A549 (cell line): ENCODE measurements at regions not wholly inside any gene's neighbourhood (a gene's known extent, or its start where the extent isn't known, plus 50 kb on each side); places are given as distances from the start of the nearest gene placed in this dataset.

Experiments
- ATAC-seq, 2 experiments: fragments of 200-7000 bp in 1 of 2; fragments of >200 bp in 1 of 2; cut with Nextera tagmentation in 1 of 2; cut with Tn5 transposase in 1 of 2; 3 replicates each; pipeline versions ENCODE4 v1.8.0 to v1.9.1; 2018 to 2020; ENCODE audit warnings: mild to moderate bottlenecking in 1 of 2, moderate library complexity in 1 of 2
- CTCF ChIA-PET: fragments of 300-600 bp; sonication (Branson Sonifier 250); formaldehyde crosslinking; extraction: SDS; loops from one replicate; lab custom pipeline; 2021; ENCODE audit warnings: antibody characterized with exemption, inconsistent platforms; lab: Yijun Ruan, JAX
- POLR2A ChIA-PET: fragments of 350-600 bp; formaldehyde crosslinking; extraction: SDS; loops from one replicate; lab custom pipeline; 2021; ENCODE audit warnings: antibody characterized with exemption, inconsistent platforms; lab: Yijun Ruan, JAX
- DNase-seq, 2 experiments: peaks; one replicate each; pipeline versions ENCODE4 v3.0.0 to v3.0.0-alpha.2; 2011 to 2016; ENCODE audit warnings: low read depth in 1 of 2, low spot score in 1 of 2
- FAIRE-seq: peaks from 2 replicates; lab custom pipeline; 2011; peaks lifted over from hg19 to GRCh38; lab: Jason Lieb, UNC
- H3K27ac ChIP-seq, 2 experiments: fragments of >200 bp; sonication (Bioruptor Twin); formaldehyde crosslinking; 3 replicates each; pipeline ENCODE4 v1.5.1; 2016 to 2017
- H3K4me1 ChIP-seq: fragments of >200 bp; sonication (Bioruptor Twin); formaldehyde crosslinking; 3 replicates; pipeline ENCODE4 v1.6.1; 2016
- H3K4me2 ChIP-seq: fragments of >200 bp; sonication (Bioruptor Twin); formaldehyde crosslinking; 3 replicates; pipeline ENCODE4 v1.6.1; 2016
- H3K4me3 ChIP-seq: fragments of >200 bp; sonication (Bioruptor Twin); formaldehyde crosslinking; 3 replicates; pipeline ENCODE4 v1.5.1; 2016
- H3K9me3 ChIP-seq: fragments of >200 bp; sonication (Bioruptor Twin); formaldehyde crosslinking; 3 replicates; pipeline ENCODE4 v1.6.1; 2016
- CBX2 ChIP-seq: fragments of 200-600 bp; sonication (generic); IDR thresholded peaks from 2 replicates; pipeline ENCODE4 v1.6.1; 2016; ENCODE audit warnings: low read depth, mild to moderate bottlenecking, borderline replicate concordance
- CEBPB ChIP-seq, 2 experiments: fragments of >200 bp in 1 of 2; sonication (Bioruptor Twin) in 1 of 2; formaldehyde crosslinking in 1 of 2; IDR thresholded peaks; 2 replicates each; pipeline ENCODE4 v1.6.1; 2012 to 2016
- EP300 ChIP-seq, 2 experiments: fragments of >200 bp; sonication (Bioruptor Twin); formaldehyde crosslinking; IDR thresholded peaks; 2 replicates in 1 of 2; 3 replicates in 1 of 2; pipeline ENCODE4 v1.6.1; 2016 to 2017
- HES2 ChIP-seq: fragments of >200 bp; sonication (Bioruptor Twin); formaldehyde crosslinking; IDR thresholded peaks from 2 replicates; pipeline ENCODE4 v1.6.1; 2016
- HMGXB4 ChIP-seq: fragments of 250-450 bp; sonication (Bioruptor Pico); IDR thresholded peaks from 2 replicates; pipeline ENCODE4 v1.5.0; 2021; ENCODE audit warnings: mild to moderate bottlenecking, moderate library complexity, borderline replicate concordance
- HOXB13 ChIP-seq: fragments of 250-450 bp; sonication (Bioruptor Pico); IDR thresholded peaks from 2 replicates; pipeline ENCODE4 v1.5.0; 2020; ENCODE audit warnings: low read depth, mild to moderate bottlenecking, moderate library complexity
- JUN ChIP-seq, 2 experiments: fragments of >200 bp; sonication (Bioruptor Twin); formaldehyde crosslinking; IDR thresholded peaks; 2 replicates in 1 of 2; 3 replicates in 1 of 2; pipeline ENCODE4 v1.6.1; 2016 to 2017
- KDM1A ChIP-seq: fragments of 200-600 bp; sonication (generic); IDR thresholded peaks from 2 replicates; pipeline ENCODE4 v1.6.1; 2016; ENCODE audit warnings: low read depth, mild to moderate bottlenecking
- KDM5A ChIP-seq: fragments of 200-600 bp; sonication (generic); IDR thresholded peaks from 2 replicates; pipeline ENCODE4 v1.6.1; 2016; ENCODE audit warnings: antibody characterized with exemption, mild to moderate bottlenecking
- MAFK ChIP-seq: fragments of 450-650 bp; IDR thresholded peaks from 2 replicates; pipeline ENCODE4 v1.6.1; 2014; ENCODE audit not compliant: partially characterized antibody
- MAZ ChIP-seq: fragments of 150-350 bp; IDR thresholded peaks from 2 replicates; pipeline ENCODE4 v1.6.1; 2014; ENCODE audit warnings: antibody characterized with exemption, low read depth, low read length, borderline replicate concordance
- RAD21 ChIP-seq, 2 experiments: fragments of >200 bp in 1 of 2; sonication (Bioruptor Twin) in 1 of 2; formaldehyde crosslinking in 1 of 2; IDR thresholded peaks in 1 of 2; conservative IDR thresholded peaks in 1 of 2; 2 replicates in 1 of 2; 3 replicates in 1 of 2; pipeline ENCODE4 v1.6.1; 2012 to 2018; ENCODE audit warnings: inconsistent platforms in 1 of 2
- RARB ChIP-seq: fragments of 250-450 bp; sonication (Bioruptor Pico); IDR thresholded peaks from 2 replicates; pipeline ENCODE4 v1.8.0; 2021; ENCODE audit warnings: mild to moderate bottlenecking, moderate library complexity
- REST ChIP-seq: fragments of 200-600 bp; sonication (generic); IDR thresholded peaks from 2 replicates; pipeline ENCODE4 v1.6.1; 2016; ENCODE audit warnings: antibody characterized with exemption, mild to moderate bottlenecking, moderate library complexity
- SMC3 ChIP-seq: fragments of >200 bp; sonication (Bioruptor Twin); formaldehyde crosslinking; IDR thresholded peaks from 3 replicates; pipeline ENCODE4 v1.6.1; 2018; ENCODE audit warnings: inconsistent platforms
- ZC3H11A ChIP-seq: fragments of 450-650 bp; IDR thresholded peaks from 2 replicates; pipeline ENCODE4 v1.6.1; 2014; ENCODE audit warnings: antibody characterized with exemption, mild to moderate bottlenecking
- ZSCAN20 ChIP-seq: fragments of 250-450 bp; sonication (Bioruptor Pico); IDR thresholded peaks from 2 replicates; pipeline ENCODE4 v1.8.0; 2022; ENCODE audit warnings: mild to moderate bottlenecking, moderate library complexity
- WGBS: methylation state at CpG from one replicate; pipeline ENCODE4 v1.1.6; 2017; ENCODE audit errors: missing lambda C conversion rate; 5-methylcytosine and 5-hydroxymethylcytosine counted together
- TF ChIP-seq, protein P1 (sequence below): fragments of >200 bp; sonication (Bioruptor Twin); formaldehyde crosslinking; IDR thresholded peaks from 3 replicates; pipeline ENCODE4 v1.5.1; 2016

DNA sequence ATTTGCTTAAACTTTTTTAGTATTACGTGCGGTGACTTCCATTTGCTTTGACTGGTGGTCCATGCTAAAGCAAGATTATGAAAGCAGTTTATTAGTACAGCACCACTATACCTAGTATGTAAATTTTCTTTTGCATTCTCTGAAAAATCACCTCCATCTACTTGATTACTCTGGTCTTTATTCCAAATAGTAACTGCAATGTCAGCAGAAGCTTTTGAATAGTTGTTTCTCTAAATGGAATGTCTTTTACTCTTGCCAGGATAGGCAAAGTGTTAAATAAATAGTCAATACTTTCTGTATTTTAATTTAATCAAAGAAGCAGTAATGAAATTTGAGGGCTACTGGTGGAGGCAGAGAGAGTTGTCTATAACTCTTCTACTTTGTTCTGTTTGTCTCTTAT lies 167.2 kb upstream of the SLC4A4 start:
- no peak overlapping the region for H3K27ac ChIP-seq
- H3K4me2 ChIP-seq, result no peak overlapping the region
- DNase-seq, result no peak
- no peak overlapping the region for H3K4me3 ChIP-seq
- H3K4me1 ChIP-seq, result no peaks in the 10 kb centered on the region
- FAIRE-seq, result no peak
- 0 out of 3 replicates have a peak, but pooled peaks cover 2% of the 10 kb centered on the region for H3K9me3 ChIP-seq
- ChIA-PET CTCF (no interaction called here), POLR2A (no interaction called here)
- no peak for TF ChIP-seq ZC3H11A
- peak; percentile 36 for TF ChIP-seq MAFK
- ATAC-seq, result no peak
- WGBS, result 95% methylated on average over 2 of the region's 2 CpGs

- POLR2A ChIA-PET, result no interaction called here
- H3K4me2 ChIP-seq, result no peak overlapping the region
- TF ChIP-seq KDM5A, result no peak
- TF ChIP-seq HMGXB4, result no peak
- TF ChIP-seq REST, result no peak
- TF ChIP-seq HOXB13 (CRISPR knock-in tag), result no peak
- no peak for TF ChIP-seq MAFK
- TF ChIP-seq KDM1A, result no peak
- TF ChIP-seq ZSCAN20 (CRISPR knock-in tag), result no peak
- no peak for TF ChIP-seq MAZ
- TF ChIP-seq EP300 (IDR thresholded peaks at IDR 0.05), result no peak
- no peak for TF ChIP-seq HES2
- TF ChIP-seq CBX2, result no peak
- H3K9me3 ChIP-seq, result no peaks in the 10 kb centered on the region
- no peak for FAIRE-seq
- CTCF ChIA-PET, result no interaction called here
- no peak for DNase-seq
- ATAC-seq, result no peak
- WGBS, result 50% methylated on average over 1 of the region's 1 CpG
- H3K27ac ChIP-seq, result no peak overlapping the region
- peaks cover 6% of the 10 kb centered on the region; the same call in 1 of the 3 replicates for H3K4me1 ChIP-seq
- no peak overlapping the region for H3K4me3 ChIP-seq
These were observed 157.5 kb upstream of the SLC4A4 start for GRCh38 chr4:71181332-71181731.

DNA sequence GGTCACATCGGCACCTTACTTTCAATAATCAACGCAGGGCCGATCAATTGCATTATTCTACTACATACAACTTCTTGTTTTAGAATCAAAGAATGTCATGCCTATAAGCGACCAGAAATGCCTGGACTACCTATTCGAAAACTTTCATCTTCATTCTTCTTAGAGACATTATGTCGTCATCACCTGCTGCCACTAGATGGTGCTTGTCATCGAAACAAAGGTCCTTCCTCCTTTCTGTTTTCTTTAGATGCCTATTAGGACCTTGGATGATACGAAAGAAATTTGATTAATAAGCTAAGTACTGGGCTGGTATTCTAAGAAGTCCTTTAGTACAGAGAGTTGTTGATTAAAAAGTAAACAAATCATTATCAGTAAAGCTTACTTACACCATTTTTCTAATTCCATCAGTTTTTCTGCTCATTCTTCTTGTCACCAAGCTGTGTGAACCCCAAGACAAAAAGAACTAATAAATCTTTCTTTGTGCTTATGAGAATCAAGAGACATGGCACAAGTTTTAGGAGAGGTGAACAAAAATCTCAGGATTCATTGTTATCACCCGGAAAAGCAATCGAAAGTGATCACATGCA lies 154.5 kb upstream of the SLC4A4 start:
- Histone ChIP-seq H3K4me3 (no peak overlapping the region), H3K27ac (no peak overlapping the region), H3K4me1 (peaks cover 9% of the 10 kb centered on the region; the same call in 1 of the 3 replicates), H3K9me3 (no peaks in the 10 kb centered on the region), H3K4me2 (no peak overlapping the region)
- DNase-seq (peak; percentile 35 to 61), ATAC-seq (no peak), FAIRE-seq (no peak)
- POLR2A ChIA-PET, result no interaction called here
- CTCF ChIA-PET, result interaction anchor here (0.8 to 2.5 kb wide), 8 partner anchors 10 to 540 kb away, joined by 3 to 9 read pairs (median 3); no protein-coding TSS in a partner anchor
- 9% methylated on average over 10 of the region's 10 CpGs for WGBS
- TF ChIP-seq JUN (IDR thresholded peaks at IDR 0.05) (no peak), RARB (CRISPR knock-in tag) (no peak), RAD21 (conservative IDR thresholded peaks at IDR 0.05 in 1 of 2, IDR thresholded peaks at IDR 0.05 in 1 of 2) (peak; percentile 60 to 67; a peak in 4 of 5 replicates), SMC3 (peak; percentile 61), CEBPB (IDR thresholded peaks at IDR 0.05) (peak in 1 of 2 experiments; percentile 34; a peak in 1 of 4 replicates)
- TF ChIP-seq, protein P1, sequence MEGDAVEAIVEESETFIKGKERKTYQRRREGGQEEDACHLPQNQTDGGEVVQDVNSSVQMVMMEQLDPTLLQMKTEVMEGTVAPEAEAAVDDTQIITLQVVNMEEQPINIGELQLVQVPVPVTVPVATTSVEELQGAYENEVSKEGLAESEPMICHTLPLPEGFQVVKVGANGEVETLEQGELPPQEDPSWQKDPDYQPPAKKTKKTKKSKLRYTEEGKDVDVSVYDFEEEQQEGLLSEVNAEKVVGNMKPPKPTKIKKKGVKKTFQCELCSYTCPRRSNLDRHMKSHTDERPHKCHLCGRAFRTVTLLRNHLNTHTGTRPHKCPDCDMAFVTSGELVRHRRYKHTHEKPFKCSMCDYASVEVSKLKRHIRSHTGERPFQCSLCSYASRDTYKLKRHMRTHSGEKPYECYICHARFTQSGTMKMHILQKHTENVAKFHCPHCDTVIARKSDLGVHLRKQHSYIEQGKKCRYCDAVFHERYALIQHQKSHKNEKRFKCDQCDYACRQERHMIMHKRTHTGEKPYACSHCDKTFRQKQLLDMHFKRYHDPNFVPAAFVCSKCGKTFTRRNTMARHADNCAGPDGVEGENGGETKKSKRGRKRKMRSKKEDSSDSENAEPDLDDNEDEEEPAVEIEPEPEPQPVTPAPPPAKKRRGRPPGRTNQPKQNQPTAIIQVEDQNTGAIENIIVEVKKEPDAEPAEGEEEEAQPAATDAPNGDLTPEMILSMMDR, result peak; percentile 55
